ENCODE measurements at regions not wholly inside any gene's neighbourhood (a gene's known extent, or its start where the extent isn't known, plus 50 kb on each side); places are given as distances from the start of the nearest gene placed in this dataset.

- Histone ChIP-seq H4K5ac (ENCODE audit: insufficient read length, low read depth, low read length) (no peak overlapping the region), H2AFZ (ENCODE audit: low read length) (no peak overlapping the region), H3K18ac (ENCODE audit: extremely low read depth, low read length) (no peak overlapping the region), H3K14ac (ENCODE audit: insufficient read length) (no peak overlapping the region), H3K4me2 (ENCODE audit: insufficient read depth in 1 of 2, low read depth in 2 of 2, low read length in 2 of 2) (no peak overlapping the region), H4K8ac (ENCODE audit: extremely low read depth, insufficient read depth, low read length) (no peak overlapping the region), H3K56ac (replicated peaks; ENCODE audit: insufficient read length, low read depth, low read length) (no peak overlapping the region), H4K91ac (replicated peaks; ENCODE audit: insufficient read length, low read length) (no peak overlapping the region), H4K20me1 (replicated peaks in 1 of 2; ENCODE audit: control insufficient read depth in 1 of 2, insufficient read depth in 2 of 2, low read length in 2 of 2) (no peaks in the 10 kb centered on the region), H2BK12ac (ENCODE audit: low read depth, low read length) (no peak overlapping the region), H3K23ac (ENCODE audit: insufficient read length) (no peak overlapping the region), H3K4ac (replicated peaks; ENCODE audit: insufficient read length, low read depth, low read length) (no peak overlapping the region), H3K9me3 (ENCODE audit: insufficient read depth in 2 of 2, low read depth in 1 of 2, low read length in 1 of 2) (peaks cover 6 to 7% of the 10 kb centered on the region in 2 experiments; a peak in 2 of 4 replicates), H3K4me1 (replicated peaks in 1 of 4; ENCODE audit: control insufficient read depth in 3 of 4, insufficient read depth in 4 of 4, low read length in 3 of 4) (no peaks in the 10 kb centered on the region), H3K79me1 (ENCODE audit: low read depth, low read length) (no peaks in the 10 kb centered on the region), H2BK5ac (ENCODE audit: low read depth, low read length) (no peak overlapping the region), H3K23me2 (ENCODE audit: low read depth, low read length) (no peaks in the 10 kb centered on the region), H2BK120ac (replicated peaks; ENCODE audit: low read depth, low read length) (no peak overlapping the region), H3K36me3 (ENCODE audit: control insufficient read depth in 2 of 4, insufficient read depth in 4 of 4, low read length in 3 of 4) (no peaks in the 10 kb centered on the region; a peak in 1 of 8 replicates), H2BK15ac (ENCODE audit: low read length) (no peak overlapping the region), H3K79me2 (ENCODE audit: control insufficient read depth in 1 of 2, insufficient read depth in 2 of 2, low read length in 2 of 2) (no peaks in the 10 kb centered on the region), H2BK20ac (ENCODE audit: low read length) (no peak overlapping the region), H3K9ac (replicated peaks in 1 of 4; ENCODE audit: extremely low read depth in 1 of 4, low read depth in 3 of 4, low read length in 3 of 4) (no peak overlapping the region), H3K27ac (ENCODE audit: low read depth, low read length) (no peak overlapping the region), H3K27me3 (replicated peaks in 1 of 4; ENCODE audit: control insufficient read depth in 3 of 4, extremely low read depth in 1 of 4, insufficient read depth in 3 of 4, low read length in 3 of 4) (no peaks in the 10 kb centered on the region), H3K4me3 (ENCODE audit: extremely low read depth in 1 of 4, insufficient read depth in 2 of 4, low read depth in 3 of 4, low read length in 4 of 4) (no peak overlapping the region), H2AK5ac (ENCODE audit: low read depth, low read length) (no peak overlapping the region)
- ChIA-PET CTCF (ENCODE audit: partially characterized antibody) (interaction anchor here (1.3 kb wide), 1 partner anchor 21 kb away, joined by 3 read pairs; no protein-coding TSS in a partner anchor), POLR2A (ENCODE audit: partially characterized antibody) (no interaction called here)
- DNase-seq (ENCODE audit: low read depth in 1 of 2, low spot score in 2 of 2) (no peak), FAIRE-seq (no peak)
- WGBS, 2 experiments (ENCODE audit: extremely low coverage in 1 of 2, insufficient coverage in 1 of 2, insufficient read length in 1 of 2, insufficient replicate concordance in 2 of 2, low coverage in 1 of 2, low lambda C conversion rate in 2 of 2, missing lambda C conversion rate in 1 of 2): 85% methylated on average over 6 of the region's 6 CpGs; no CpG with 5 or more reads in 1 of the 2 experiments
- no peak for TF ChIP-seq CTCF (IDR thresholded peaks at IDR 0.05; ENCODE audit: control extremely low read depth in 1 of 3, insufficient read depth in 1 of 3, low read depth in 1 of 3, low read length in 3 of 3)
- no peak for TF ChIP-seq RAD21 (IDR thresholded peaks at IDR 0.05 in 1 of 2, conservative IDR thresholded peaks at IDR 0.05 in 1 of 2; ENCODE audit: low read depth in 2 of 2, low read length in 2 of 2)
- no peak for TF ChIP-seq CEBPB (IDR thresholded peaks at IDR 0.05; ENCODE audit: low read depth, low read length)
- no peak for TF ChIP-seq CBX8 (IDR thresholded peaks at IDR 0.05; ENCODE audit: borderline replicate concordance, low read depth, low read length)
- TF ChIP-seq SP4 (IDR thresholded peaks at IDR 0.05; ENCODE audit: low read length): no peak
- TF ChIP-seq CHD1 (IDR thresholded peaks at IDR 0.05; ENCODE audit: low read depth, low read length): no peak
- no peak for TF ChIP-seq MAFK (IDR thresholded peaks at IDR 0.05; ENCODE audit: low read depth, low read length)
- TF ChIP-seq E2F6 (IDR thresholded peaks at IDR 0.05): no peak
- no peak for TF ChIP-seq POLR2AphosphoS5 (IDR thresholded peaks at IDR 0.05; ENCODE audit: low read depth, low read length)
- TF ChIP-seq PHF8 (conservative IDR thresholded peaks at IDR 0.05; ENCODE audit: low read depth, low read length): no peak
Observed at GRCh38 chr1:87212431-87213134, 116.1 kb upstream of the LMO4 start.
